ENCODE measurements at regions not wholly inside any gene's neighbourhood (a gene's known extent, or its start where the extent isn't known, plus 50 kb on each side); places are given as distances from the start of the nearest gene placed in this dataset.

- in situ Hi-C loops (cut with MboI; ENCODE audit: low sequenced_read_pairs, unreplicated experiment) = no loop called here
- DNase-seq (ENCODE audit: low spot score) = no peak
- TF ChIP-seq CTCF (IDR thresholded peaks at IDR 0.05; ENCODE audit: borderline replicate concordance, control extremely low read depth, extremely low read depth, insufficient read depth, missing control alignments) = no peak
Measured at GRCh38 chr18:30929718-30930117, 112.8 kb downstream of the DSC3 start.

- in situ Hi-C loops (cut with MboI; ENCODE audit: low sequenced_read_pairs, unreplicated experiment) = no loop called here
- TF ChIP-seq CTCF (IDR thresholded peaks at IDR 0.05; ENCODE audit: borderline replicate concordance, control extremely low read depth, extremely low read depth, insufficient read depth, missing control alignments) = no peak
- DNase-seq (ENCODE audit: low spot score) = no peak
Measured at GRCh38 chr18:30929065-30929464, 113.5 kb downstream of the DSC3 start.

- DNase-seq (ENCODE audit: low spot score) = no peak
- no peak for TF ChIP-seq CTCF (IDR thresholded peaks at IDR 0.05; ENCODE audit: borderline replicate concordance, control extremely low read depth, extremely low read depth, insufficient read depth, missing control alignments)
- in situ Hi-C loops (cut with MboI; ENCODE audit: low sequenced_read_pairs, unreplicated experiment) = no loop called here
Measured at GRCh38 chr18:30927517-30928075, 114.9 kb downstream of the DSC3 start.

- in situ Hi-C loops (cut with MboI; ENCODE audit: low sequenced_read_pairs, unreplicated experiment) = no loop called here
- TF ChIP-seq CTCF (IDR thresholded peaks at IDR 0.05; ENCODE audit: borderline replicate concordance, control extremely low read depth, extremely low read depth, insufficient read depth, missing control alignments) = no peak
Measured at GRCh38 chr18:30927042-30927441, 115.5 kb downstream of the DSC3 start.

GRCh38 chr18:30925795-30926194 lies 116.7 kb downstream of the DSC3 start:
- DNase-seq (ENCODE audit: low spot score) = no peak
- no peak for TF ChIP-seq CTCF (IDR thresholded peaks at IDR 0.05; ENCODE audit: borderline replicate concordance, control extremely low read depth, extremely low read depth, insufficient read depth, missing control alignments)
- in situ Hi-C loops (cut with MboI; ENCODE audit: low sequenced_read_pairs, unreplicated experiment) = no loop called here

More at GRCh38 chr18:30927042-30927441, 115.5 kb downstream of the DSC3 start:
- DNase-seq (ENCODE audit: low spot score) = no peak

- in situ Hi-C loops (cut with MboI; ENCODE audit: low sequenced_read_pairs, unreplicated experiment) = no loop called here
- TF ChIP-seq CTCF (IDR thresholded peaks at IDR 0.05; ENCODE audit: borderline replicate concordance, control extremely low read depth, extremely low read depth, insufficient read depth, missing control alignments) = no peak
Measured at GRCh38 chr18:30920757-30921156, 121.8 kb downstream of the DSC3 start.

More at GRCh38 chr18:30920757-30921156, 121.8 kb downstream of the DSC3 start:
- DNase-seq (ENCODE audit: low spot score) = no peak
